Neural cell (in vitro differentiated cells): ENCODE measurements at regions not wholly inside any gene's neighbourhood (a gene's known extent, or its start where the extent isn't known, plus 50 kb on each side); places are given as distances from the start of the nearest gene placed in this dataset.

Experiments used
- H2AFZ ChIP-seq: fragments of 200-600, 300-800 bp; sonication (generic), shearing (Covaris generic); 2 replicates; pipeline ENCODE4 v1.6.0; 2014; ENCODE audit warnings: low read depth, mild to moderate bottlenecking, antibody characterized with exemption, low read length, moderate library complexity
- H3F3A ChIP-seq: fragments of 200-600 bp; shearing (Covaris generic); 2 replicates; pipeline ENCODE4 v1.6.1; 2016; ENCODE audit warnings: mild to moderate bottlenecking, moderate library complexity, mixed read lengths, antibody characterized with exemption, low read length; ENCODE audit not compliant: insufficient read depth, poor library complexity, severe bottlenecking
- H3K27ac ChIP-seq: fragments of 200-600, 300-800 bp; sonication (generic), shearing (Covaris generic); 2 replicates; pipeline ENCODE4 v1.5.1; 2014; ENCODE audit warnings: mild to moderate bottlenecking, low read length, moderate library complexity
- H3K27me3 ChIP-seq: fragments of 300-800, 200-600 bp; sonication (generic), shearing (Covaris generic); 2 replicates; pipeline ENCODE4 v1.6.0; 2014; ENCODE audit warnings: mild to moderate bottlenecking, low read depth, low read length, moderate library complexity; ENCODE audit not compliant: insufficient read depth
- H3K36me3 ChIP-seq: fragments of 300-800, 200-600 bp; sonication (generic), shearing (Covaris generic); 2 replicates; pipeline ENCODE4 v1.5.1; 2014; ENCODE audit warnings: mild to moderate bottlenecking, antibody characterized with exemption, low read length, moderate library complexity; ENCODE audit not compliant: insufficient read depth
- H3K4me2 ChIP-seq: fragments of 300-800, 200-600 bp; sonication (generic), shearing (Covaris generic); 2 replicates; pipeline ENCODE4 v1.6.0; 2014; ENCODE audit warnings: mild to moderate bottlenecking, low read length
- H3K4me3 ChIP-seq: fragments of 300-800, 200-600 bp; sonication (generic), shearing (Covaris generic); 2 replicates; pipeline ENCODE4 v1.5.1; 2014; ENCODE audit warnings: mild to moderate bottlenecking, low read length, moderate library complexity
- H3K79me2 ChIP-seq: fragments of 200-600 bp; shearing (Covaris generic); replicated peaks from 2 replicates; pipeline ENCODE4 v1.6.0; 2014; ENCODE audit warnings: mild to moderate bottlenecking, low read length, moderate library complexity; ENCODE audit not compliant: insufficient read depth
- H3K9ac ChIP-seq: fragments of 300-800, 200-600 bp; sonication (generic), shearing (Covaris generic); 2 replicates; pipeline ENCODE4 v1.6.1; 2016; ENCODE audit warnings: mild to moderate bottlenecking, low read length, mixed read lengths
- H3K9me2 ChIP-seq: fragments of 200-600 bp; shearing (Covaris generic); 2 replicates; pipeline ENCODE4 v1.6.1; 2016; ENCODE audit warnings: mild to moderate bottlenecking, low read length, mixed read lengths; ENCODE audit not compliant: insufficient read depth
- H3K9me3 ChIP-seq: fragments of 200-600, 300-800 bp; sonication (generic), shearing (Covaris generic); 2 replicates; pipeline ENCODE4 v1.6.1; 2016; ENCODE audit warnings: mild to moderate bottlenecking, mixed run types, low read length, moderate library complexity, mixed read lengths
- H4K20me1 ChIP-seq: fragments of 200-600 bp; shearing (Covaris generic); 2 replicates; pipeline ENCODE4 v1.6.1; 2016; ENCODE audit warnings: mild to moderate bottlenecking, mixed run types; ENCODE audit not compliant: insufficient read depth
- EP300 ChIP-seq: fragments of 450-650 bp; conservative IDR thresholded peaks from 2 replicates; pipeline ENCODE4 v1.6.1; 2014; ENCODE audit warnings: antibody characterized with exemption, mild to moderate bottlenecking, moderate library complexity; ENCODE audit not compliant: poor library complexity, severe bottlenecking
- EZH2 ChIP-seq: fragments of 200-600, 300-800 bp; shearing (Covaris generic), sonication (generic); IDR thresholded peaks from 2 replicates; pipeline ENCODE4 v1.6.1; 2014; ENCODE audit warnings: antibody characterized with exemption, low read length, borderline replicate concordance, mild to moderate bottlenecking; ENCODE audit not compliant: insufficient read depth, poor library complexity, severe bottlenecking
- MXI1 ChIP-seq: fragments of 450-650 bp; conservative IDR thresholded peaks from 2 replicates; pipeline ENCODE4 v1.6.1; 2014; ENCODE audit warnings: antibody characterized with exemption, mild to moderate bottlenecking; ENCODE audit not compliant: poor library complexity, severe bottlenecking
- POLR2AphosphoS5 ChIP-seq: IDR thresholded peaks from 2 replicates; pipeline ENCODE4 v1.6.1; 2012
- RAD21 ChIP-seq: fragments of 450-650 bp; conservative IDR thresholded peaks from 2 replicates; pipeline ENCODE4 v1.6.1; 2014; ENCODE audit warnings: antibody characterized with exemption, mild to moderate bottlenecking, moderate library complexity
- SMC3 ChIP-seq: fragments of 450-650 bp; conservative IDR thresholded peaks from 2 replicates; pipeline ENCODE4 v1.6.1; 2014; ENCODE audit warnings: antibody characterized with exemption, mild to moderate bottlenecking, moderate library complexity; ENCODE audit not compliant: poor library complexity
- TAF1 ChIP-seq: IDR thresholded peaks from 2 replicates; pipeline ENCODE4 v1.6.1; 2012; ENCODE audit warnings: low read depth
- TF ChIP-seq, protein P1 (sequence below): IDR thresholded peaks from 2 replicates; pipeline ENCODE4 v1.6.1; 2012; ENCODE audit warnings: borderline replicate concordance
- TF ChIP-seq, protein P2 (sequence below): fragments of 450-650 bp; IDR thresholded peaks from 2 replicates; pipeline ENCODE4 v1.5.1; 2014; ENCODE audit warnings: antibody characterized with exemption, mild to moderate bottlenecking, moderate library complexity; ENCODE audit not compliant: poor library complexity, severe bottlenecking

- no peaks in the 10 kb centered on the region for H3F3A ChIP-seq
- H3K9me2 ChIP-seq: no peaks in the 10 kb centered on the region
- TF ChIP-seq RAD21 (no peak), SMC3 (no peak)
- H3K9ac ChIP-seq: no peak overlapping the region
- H3K79me2 ChIP-seq: no peaks in the 10 kb centered on the region
- H3K27ac ChIP-seq: no peak overlapping the region
- H2AFZ ChIP-seq: no peak overlapping the region
- H3K4me2 ChIP-seq: no peak overlapping the region
- H3K27me3 ChIP-seq: no peaks in the 10 kb centered on the region
- H3K36me3 ChIP-seq: no peaks in the 10 kb centered on the region
- no peak overlapping the region for H3K4me3 ChIP-seq
- no peaks in the 10 kb centered on the region for H3K9me3 ChIP-seq
- no peaks in the 10 kb centered on the region for H4K20me1 ChIP-seq
Observed at GRCh38 chr4:8773124-8773931, 98.3 kb downstream of the HMX1 start.

DNA sequence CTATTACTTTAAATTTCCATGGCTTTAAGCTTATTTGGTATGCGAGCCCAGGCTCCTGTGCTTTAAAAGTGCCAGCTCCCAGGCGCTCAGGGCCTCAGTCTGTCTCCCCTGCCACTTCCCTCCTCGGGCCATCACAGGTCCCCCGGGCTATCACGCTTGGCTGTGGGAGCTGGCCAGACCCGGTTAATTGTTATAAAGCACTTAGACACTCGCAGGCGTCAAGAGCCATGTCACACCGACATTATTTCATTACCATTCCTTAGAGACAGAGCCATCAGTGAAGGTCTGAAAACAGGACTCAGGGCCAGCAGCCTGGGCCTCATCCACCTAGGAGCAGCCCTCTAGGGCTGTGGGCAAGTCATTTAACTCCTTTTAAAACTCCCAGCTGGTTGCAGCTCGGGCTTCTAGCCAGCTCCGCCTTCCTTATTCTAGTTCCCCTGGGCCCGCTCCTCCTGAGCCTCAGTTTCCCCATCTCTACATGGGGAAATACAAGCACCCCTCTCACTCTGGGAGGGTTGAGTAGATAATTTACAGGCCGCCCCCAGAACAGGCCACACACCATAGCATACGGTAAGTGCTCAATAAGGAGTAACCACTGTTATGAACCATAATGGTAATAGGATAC is 99.0 kb downstream of the HMX1 start:
- Histone ChIP-seq H3K79me2 (no peaks in the 10 kb centered on the region), H3K9me2 (no peaks in the 10 kb centered on the region), H3F3A (no peaks in the 10 kb centered on the region), H3K36me3 (no peaks in the 10 kb centered on the region), H3K4me3 (no peak overlapping the region), H3K9ac (no peak overlapping the region), H2AFZ (no peak overlapping the region), H3K4me2 (no peak overlapping the region), H3K27ac (no peak overlapping the region), H3K27me3 (no peaks in the 10 kb centered on the region), H4K20me1 (no peaks in the 10 kb centered on the region), H3K9me3 (no peaks in the 10 kb centered on the region)
- TF ChIP-seq POLR2AphosphoS5 (no peak), EP300 (no peak), EZH2 (no peak), SMC3 (no peak), MXI1 (no peak), TAF1 (no peak), RAD21 (no peak)
- TF ChIP-seq, protein P1, sequence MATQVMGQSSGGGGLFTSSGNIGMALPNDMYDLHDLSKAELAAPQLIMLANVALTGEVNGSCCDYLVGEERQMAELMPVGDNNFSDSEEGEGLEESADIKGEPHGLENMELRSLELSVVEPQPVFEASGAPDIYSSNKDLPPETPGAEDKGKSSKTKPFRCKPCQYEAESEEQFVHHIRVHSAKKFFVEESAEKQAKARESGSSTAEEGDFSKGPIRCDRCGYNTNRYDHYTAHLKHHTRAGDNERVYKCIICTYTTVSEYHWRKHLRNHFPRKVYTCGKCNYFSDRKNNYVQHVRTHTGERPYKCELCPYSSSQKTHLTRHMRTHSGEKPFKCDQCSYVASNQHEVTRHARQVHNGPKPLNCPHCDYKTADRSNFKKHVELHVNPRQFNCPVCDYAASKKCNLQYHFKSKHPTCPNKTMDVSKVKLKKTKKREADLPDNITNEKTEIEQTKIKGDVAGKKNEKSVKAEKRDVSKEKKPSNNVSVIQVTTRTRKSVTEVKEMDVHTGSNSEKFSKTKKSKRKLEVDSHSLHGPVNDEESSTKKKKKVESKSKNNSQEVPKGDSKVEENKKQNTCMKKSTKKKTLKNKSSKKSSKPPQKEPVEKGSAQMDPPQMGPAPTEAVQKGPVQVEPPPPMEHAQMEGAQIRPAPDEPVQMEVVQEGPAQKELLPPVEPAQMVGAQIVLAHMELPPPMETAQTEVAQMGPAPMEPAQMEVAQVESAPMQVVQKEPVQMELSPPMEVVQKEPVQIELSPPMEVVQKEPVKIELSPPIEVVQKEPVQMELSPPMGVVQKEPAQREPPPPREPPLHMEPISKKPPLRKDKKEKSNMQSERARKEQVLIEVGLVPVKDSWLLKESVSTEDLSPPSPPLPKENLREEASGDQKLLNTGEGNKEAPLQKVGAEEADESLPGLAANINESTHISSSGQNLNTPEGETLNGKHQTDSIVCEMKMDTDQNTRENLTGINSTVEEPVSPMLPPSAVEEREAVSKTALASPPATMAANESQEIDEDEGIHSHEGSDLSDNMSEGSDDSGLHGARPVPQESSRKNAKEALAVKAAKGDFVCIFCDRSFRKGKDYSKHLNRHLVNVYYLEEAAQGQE: no peak
- TF ChIP-seq, protein P2, sequence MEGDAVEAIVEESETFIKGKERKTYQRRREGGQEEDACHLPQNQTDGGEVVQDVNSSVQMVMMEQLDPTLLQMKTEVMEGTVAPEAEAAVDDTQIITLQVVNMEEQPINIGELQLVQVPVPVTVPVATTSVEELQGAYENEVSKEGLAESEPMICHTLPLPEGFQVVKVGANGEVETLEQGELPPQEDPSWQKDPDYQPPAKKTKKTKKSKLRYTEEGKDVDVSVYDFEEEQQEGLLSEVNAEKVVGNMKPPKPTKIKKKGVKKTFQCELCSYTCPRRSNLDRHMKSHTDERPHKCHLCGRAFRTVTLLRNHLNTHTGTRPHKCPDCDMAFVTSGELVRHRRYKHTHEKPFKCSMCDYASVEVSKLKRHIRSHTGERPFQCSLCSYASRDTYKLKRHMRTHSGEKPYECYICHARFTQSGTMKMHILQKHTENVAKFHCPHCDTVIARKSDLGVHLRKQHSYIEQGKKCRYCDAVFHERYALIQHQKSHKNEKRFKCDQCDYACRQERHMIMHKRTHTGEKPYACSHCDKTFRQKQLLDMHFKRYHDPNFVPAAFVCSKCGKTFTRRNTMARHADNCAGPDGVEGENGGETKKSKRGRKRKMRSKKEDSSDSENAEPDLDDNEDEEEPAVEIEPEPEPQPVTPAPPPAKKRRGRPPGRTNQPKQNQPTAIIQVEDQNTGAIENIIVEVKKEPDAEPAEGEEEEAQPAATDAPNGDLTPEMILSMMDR: no peak
